DOHH2 (cell line): ENCODE measurements at regions not wholly inside any gene's neighbourhood (a gene's known extent, or its start where the extent isn't known, plus 50 kb on each side); places are given as distances from the start of the nearest gene placed in this dataset.

Source experiments
- H3F3A ChIP-seq: fragments of 200-600 bp; sonication (generic), shearing (Covaris generic); 2 replicates; pipeline ENCODE4 v1.6.0; 2016; ENCODE audit warnings: antibody characterized with exemption, mild to moderate bottlenecking; ENCODE audit not compliant: control insufficient read depth, insufficient read depth
- H3K27ac ChIP-seq: fragments of 200-600 bp; sonication (generic); 2 replicates; pipeline ENCODE4 v1.5.1; 2014; ENCODE audit warnings: low read depth, mild to moderate bottlenecking, low read length, moderate library complexity
- H3K27me3 ChIP-seq: fragments of 200-600 bp; sonication (generic); 2 replicates; pipeline ENCODE4 v1.6.1; 2014; ENCODE audit warnings: mild to moderate bottlenecking, low read length, mixed read lengths; ENCODE audit not compliant: control insufficient read depth
- H3K36me3 ChIP-seq: fragments of 200-600 bp; sonication (generic); 2 replicates; pipeline ENCODE4 v1.6.1; 2014; ENCODE audit warnings: mild to moderate bottlenecking, low read length, moderate library complexity, mixed read lengths; ENCODE audit not compliant: control insufficient read depth
- H3K4me1 ChIP-seq: fragments of 200-600 bp; sonication (generic); 2 replicates; pipeline ENCODE4 v1.6.1; 2014; ENCODE audit warnings: mild to moderate bottlenecking, low read length, mixed read lengths; ENCODE audit not compliant: control insufficient read depth
- H3K4me2 ChIP-seq: fragments of 200-600 bp; sonication (generic); 2 replicates; pipeline ENCODE4 v1.6.0; 2014; ENCODE audit warnings: mild to moderate bottlenecking, low read length, moderate library complexity
- H3K4me3 ChIP-seq: fragments of 200-600 bp; sonication (generic); 2 replicates; pipeline ENCODE4 v1.5.1; 2014; ENCODE audit warnings: mild to moderate bottlenecking, low read length, mixed read lengths
- H3K79me2 ChIP-seq: fragments of 200-600 bp; sonication (generic); 2 replicates; pipeline ENCODE4 v1.6.1; 2014; ENCODE audit warnings: mild to moderate bottlenecking, low read length, mixed read lengths; ENCODE audit not compliant: control insufficient read depth
- H3K9me2 ChIP-seq: fragments of 200-600 bp; sonication (generic); replicated peaks from 2 replicates; pipeline ENCODE4 v1.6.1; 2014; ENCODE audit warnings: mild to moderate bottlenecking, low read length, mixed read lengths; ENCODE audit not compliant: control insufficient read depth
- H3K9me3 ChIP-seq: fragments of 200-600 bp; sonication (generic); 2 replicates; pipeline ENCODE4 v1.6.1; 2014; ENCODE audit warnings: antibody characterized with exemption, low read length, mixed read lengths; ENCODE audit not compliant: control insufficient read depth, insufficient read depth
- H4K20me1 ChIP-seq: fragments of 200-600 bp; sonication (generic); 2 replicates; pipeline ENCODE4 v1.6.0; 2014; ENCODE audit warnings: low read depth, mild to moderate bottlenecking, antibody characterized with exemption, low read length, moderate library complexity; ENCODE audit not compliant: control insufficient read depth, insufficient read depth
- EZH2phosphoT487 ChIP-seq: fragments of 200-600 bp; sonication (generic); IDR thresholded peaks from 2 replicates; pipeline ENCODE4 v1.6.1; 2017; ENCODE audit warnings: borderline replicate concordance, mild to moderate bottlenecking, antibody characterized with exemption, low read length, moderate library complexity, mixed read lengths
- TF ChIP-seq, protein P1 (sequence below): fragments of 200-600 bp; sonication (generic); IDR thresholded peaks from one replicate; pipeline ENCODE4 v1.5.1; 2014; ENCODE audit warnings: antibody characterized with exemption, mild to moderate bottlenecking, low read depth, low read length; ENCODE audit not compliant: poor library complexity, severe bottlenecking

DNA sequence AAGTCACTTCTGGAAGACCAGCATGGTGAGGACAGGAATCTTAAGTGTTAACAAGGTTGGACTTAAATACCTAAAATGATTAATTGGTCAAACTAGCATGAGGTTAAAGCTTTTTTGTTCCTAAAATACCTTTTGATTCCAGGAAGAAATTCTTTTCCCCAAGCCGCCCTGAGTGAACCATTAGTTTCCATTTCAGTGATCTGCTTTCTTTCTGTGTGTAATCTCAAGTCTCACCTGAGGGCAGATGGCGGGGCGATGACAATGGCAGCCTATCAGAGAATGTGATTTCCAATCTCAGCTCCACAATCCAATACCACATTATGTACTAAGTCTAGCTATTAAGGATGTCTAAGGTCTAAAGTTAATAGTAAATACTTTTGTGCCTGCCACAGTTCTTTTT is 390.9 kb upstream of the SGCG start:
- Histone ChIP-seq H3K27me3 (no peaks in the 10 kb centered on the region), H4K20me1 (no peaks in the 10 kb centered on the region), H3K4me2 (no peak overlapping the region), H3K79me2 (no peaks in the 10 kb centered on the region), H3K9me2 (no peaks in the 10 kb centered on the region), H3K27ac (no peak overlapping the region), H3K4me3 (no peak overlapping the region), H3K9me3 (no peaks in the 10 kb centered on the region), H3F3A (no peaks in the 10 kb centered on the region), H3K36me3 (no peaks in the 10 kb centered on the region), H3K4me1 (no peaks in the 10 kb centered on the region)
- no peak for TF ChIP-seq EZH2phosphoT487
- TF ChIP-seq, protein P1, sequence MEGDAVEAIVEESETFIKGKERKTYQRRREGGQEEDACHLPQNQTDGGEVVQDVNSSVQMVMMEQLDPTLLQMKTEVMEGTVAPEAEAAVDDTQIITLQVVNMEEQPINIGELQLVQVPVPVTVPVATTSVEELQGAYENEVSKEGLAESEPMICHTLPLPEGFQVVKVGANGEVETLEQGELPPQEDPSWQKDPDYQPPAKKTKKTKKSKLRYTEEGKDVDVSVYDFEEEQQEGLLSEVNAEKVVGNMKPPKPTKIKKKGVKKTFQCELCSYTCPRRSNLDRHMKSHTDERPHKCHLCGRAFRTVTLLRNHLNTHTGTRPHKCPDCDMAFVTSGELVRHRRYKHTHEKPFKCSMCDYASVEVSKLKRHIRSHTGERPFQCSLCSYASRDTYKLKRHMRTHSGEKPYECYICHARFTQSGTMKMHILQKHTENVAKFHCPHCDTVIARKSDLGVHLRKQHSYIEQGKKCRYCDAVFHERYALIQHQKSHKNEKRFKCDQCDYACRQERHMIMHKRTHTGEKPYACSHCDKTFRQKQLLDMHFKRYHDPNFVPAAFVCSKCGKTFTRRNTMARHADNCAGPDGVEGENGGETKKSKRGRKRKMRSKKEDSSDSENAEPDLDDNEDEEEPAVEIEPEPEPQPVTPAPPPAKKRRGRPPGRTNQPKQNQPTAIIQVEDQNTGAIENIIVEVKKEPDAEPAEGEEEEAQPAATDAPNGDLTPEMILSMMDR, result no peak

GRCh38 chr13:22793598-22794134 is 387.1 kb upstream of the SGCG start:
- Histone ChIP-seq H3K4me3 (no peak overlapping the region), H3K79me2 (no peaks in the 10 kb centered on the region)

GRCh38 chr13:22800526-22801401 is 380.0 kb upstream of the SGCG start:
- Histone ChIP-seq H3K36me3 (no peaks in the 10 kb centered on the region), H3K27ac (no peak overlapping the region), H3K4me1 (no peaks in the 10 kb centered on the region), H3F3A (no peaks in the 10 kb centered on the region), H4K20me1 (no peaks in the 10 kb centered on the region), H3K9me2 (no peaks in the 10 kb centered on the region), H3K27me3 (no peaks in the 10 kb centered on the region), H3K4me3 (no peak overlapping the region), H3K79me2 (no peaks in the 10 kb centered on the region), H3K4me2 (no peak overlapping the region), H3K9me3 (no peaks in the 10 kb centered on the region)
- TF ChIP-seq, protein P1, result no peak
- TF ChIP-seq EZH2phosphoT487, result no peak

More at GRCh38 chr13:22793598-22794134, 387.1 kb upstream of the SGCG start:
- no peaks in the 10 kb centered on the region for H4K20me1 ChIP-seq
- no peak overlapping the region for H3K27ac ChIP-seq
- H3K4me2 ChIP-seq, result no peak overlapping the region
- TF ChIP-seq EZH2phosphoT487, result no peak
- TF ChIP-seq, protein P1, result no peak
- no peaks in the 10 kb centered on the region for H3K9me3 ChIP-seq
- H3K9me2 ChIP-seq, result no peaks in the 10 kb centered on the region
- H3F3A ChIP-seq, result no peaks in the 10 kb centered on the region
- no peaks in the 10 kb centered on the region for H3K4me1 ChIP-seq
- H3K27me3 ChIP-seq, result no peaks in the 10 kb centered on the region
- no peaks in the 10 kb centered on the region for H3K36me3 ChIP-seq
